ENCODE measurements at regions not wholly inside any gene's neighbourhood (a gene's known extent, or its start where the extent isn't known, plus 50 kb on each side); places are given as distances from the start of the nearest gene placed in this dataset.

DNA sequence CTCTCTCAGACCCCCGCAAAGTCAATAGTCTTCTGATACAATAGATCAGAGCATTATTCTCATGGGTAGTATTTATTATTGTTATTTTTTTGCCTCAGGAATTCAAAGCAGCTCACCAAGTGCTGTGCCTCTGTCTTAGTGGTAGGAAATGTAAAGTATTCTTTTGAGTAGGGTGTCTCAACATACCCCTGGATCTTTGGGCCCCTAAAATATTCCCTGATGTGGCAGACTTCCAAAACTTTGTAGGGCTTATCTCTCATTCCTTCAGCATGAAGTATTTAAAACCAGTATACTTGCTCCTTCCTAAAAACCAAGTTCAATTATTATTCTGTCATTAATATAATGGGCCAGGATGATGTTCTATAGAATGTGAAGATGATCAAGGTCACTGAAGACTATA, 115.3 kb upstream of the ZNF827 start:
- TF ChIP-seq, protein P1, sequence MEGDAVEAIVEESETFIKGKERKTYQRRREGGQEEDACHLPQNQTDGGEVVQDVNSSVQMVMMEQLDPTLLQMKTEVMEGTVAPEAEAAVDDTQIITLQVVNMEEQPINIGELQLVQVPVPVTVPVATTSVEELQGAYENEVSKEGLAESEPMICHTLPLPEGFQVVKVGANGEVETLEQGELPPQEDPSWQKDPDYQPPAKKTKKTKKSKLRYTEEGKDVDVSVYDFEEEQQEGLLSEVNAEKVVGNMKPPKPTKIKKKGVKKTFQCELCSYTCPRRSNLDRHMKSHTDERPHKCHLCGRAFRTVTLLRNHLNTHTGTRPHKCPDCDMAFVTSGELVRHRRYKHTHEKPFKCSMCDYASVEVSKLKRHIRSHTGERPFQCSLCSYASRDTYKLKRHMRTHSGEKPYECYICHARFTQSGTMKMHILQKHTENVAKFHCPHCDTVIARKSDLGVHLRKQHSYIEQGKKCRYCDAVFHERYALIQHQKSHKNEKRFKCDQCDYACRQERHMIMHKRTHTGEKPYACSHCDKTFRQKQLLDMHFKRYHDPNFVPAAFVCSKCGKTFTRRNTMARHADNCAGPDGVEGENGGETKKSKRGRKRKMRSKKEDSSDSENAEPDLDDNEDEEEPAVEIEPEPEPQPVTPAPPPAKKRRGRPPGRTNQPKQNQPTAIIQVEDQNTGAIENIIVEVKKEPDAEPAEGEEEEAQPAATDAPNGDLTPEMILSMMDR (IDR thresholded peaks at IDR 0.05), result no peak
- TF ChIP-seq POLR2A (IDR thresholded peaks at IDR 0.05), result no peak
